ENCODE measurements at regions not wholly inside any gene's neighbourhood (a gene's known extent, or its start where the extent isn't known, plus 50 kb on each side); places are given as distances from the start of the nearest gene placed in this dataset.
"Not testable (repeated sequence)": the region's sequence is repeated elsewhere in the genome, so short reads cannot be mapped to it uniquely, and the experiment has no call there.

DNA sequence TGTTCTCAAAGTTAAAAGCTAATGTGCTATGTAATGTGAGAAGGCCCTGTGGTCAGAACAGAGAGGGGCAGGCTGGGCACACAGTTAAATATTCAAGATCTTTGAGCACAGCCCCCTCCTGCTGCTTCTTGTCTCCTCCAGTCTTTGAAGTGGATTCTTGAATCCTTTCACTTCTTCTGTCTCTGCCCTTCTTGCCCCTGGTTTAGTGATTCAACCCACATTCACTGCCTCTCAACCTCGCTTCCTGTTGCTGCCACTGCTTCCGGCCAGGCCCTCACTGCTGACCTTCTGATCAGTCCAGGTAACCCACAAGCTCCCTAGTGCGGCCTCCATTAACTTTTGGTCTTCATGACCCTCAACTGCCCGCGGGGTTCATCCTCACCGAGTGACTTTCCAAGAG, 417.3 kb upstream of the NOX3 start:
- TF ChIP-seq, protein P1, sequence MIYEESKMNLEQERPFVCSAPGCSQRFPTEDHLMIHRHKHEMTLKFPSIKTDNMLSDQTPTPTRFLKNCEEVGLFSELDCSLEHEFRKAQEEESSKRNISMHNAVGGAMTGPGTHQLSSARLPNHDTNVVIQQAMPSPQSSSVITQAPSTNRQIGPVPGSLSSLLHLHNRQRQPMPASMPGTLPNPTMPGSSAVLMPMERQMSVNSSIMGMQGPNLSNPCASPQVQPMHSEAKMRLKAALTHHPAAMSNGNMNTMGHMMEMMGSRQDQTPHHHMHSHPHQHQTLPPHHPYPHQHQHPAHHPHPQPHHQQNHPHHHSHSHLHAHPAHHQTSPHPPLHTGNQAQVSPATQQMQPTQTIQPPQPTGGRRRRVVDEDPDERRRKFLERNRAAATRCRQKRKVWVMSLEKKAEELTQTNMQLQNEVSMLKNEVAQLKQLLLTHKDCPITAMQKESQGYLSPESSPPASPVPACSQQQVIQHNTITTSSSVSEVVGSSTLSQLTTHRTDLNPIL (CRISPR knock-in tag; IDR thresholded peaks at IDR 0.05; ENCODE audit: low read depth): no peak
- no peak for TF ChIP-seq GLIS3 (CRISPR knock-in tag; IDR thresholded peaks at IDR 0.05)
- TF ChIP-seq, protein P2, sequence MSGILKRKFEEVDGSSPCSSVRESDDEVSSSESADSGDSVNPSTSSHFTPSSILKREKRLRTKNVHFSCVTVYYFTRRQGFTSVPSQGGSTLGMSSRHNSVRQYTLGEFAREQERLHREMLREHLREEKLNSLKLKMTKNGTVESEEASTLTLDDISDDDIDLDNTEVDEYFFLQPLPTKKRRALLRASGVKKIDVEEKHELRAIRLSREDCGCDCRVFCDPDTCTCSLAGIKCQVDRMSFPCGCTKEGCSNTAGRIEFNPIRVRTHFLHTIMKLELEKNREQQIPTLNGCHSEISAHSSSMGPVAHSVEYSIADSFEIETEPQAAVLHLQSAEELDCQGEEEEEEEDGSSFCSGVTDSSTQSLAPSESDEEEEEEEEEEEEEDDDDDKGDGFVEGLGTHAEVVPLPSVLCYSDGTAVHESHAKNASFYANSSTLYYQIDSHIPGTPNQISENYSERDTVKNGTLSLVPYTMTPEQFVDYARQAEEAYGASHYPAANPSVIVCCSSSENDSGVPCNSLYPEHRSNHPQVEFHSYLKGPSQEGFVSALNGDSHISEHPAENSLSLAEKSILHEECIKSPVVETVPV (CRISPR knock-in tag; IDR thresholded peaks at IDR 0.05): no peak
- TF ChIP-seq PPARA (CRISPR knock-in tag; IDR thresholded peaks at IDR 0.05; ENCODE audit: borderline replicate concordance): no peak
- no peak for TF ChIP-seq ESRRG (CRISPR knock-in tag; IDR thresholded peaks at IDR 0.05)
- TF ChIP-seq TCF4 (CRISPR knock-in tag; IDR thresholded peaks at IDR 0.05; ENCODE audit: borderline replicate concordance): no peak
- no peak for ATAC-seq

DNA sequence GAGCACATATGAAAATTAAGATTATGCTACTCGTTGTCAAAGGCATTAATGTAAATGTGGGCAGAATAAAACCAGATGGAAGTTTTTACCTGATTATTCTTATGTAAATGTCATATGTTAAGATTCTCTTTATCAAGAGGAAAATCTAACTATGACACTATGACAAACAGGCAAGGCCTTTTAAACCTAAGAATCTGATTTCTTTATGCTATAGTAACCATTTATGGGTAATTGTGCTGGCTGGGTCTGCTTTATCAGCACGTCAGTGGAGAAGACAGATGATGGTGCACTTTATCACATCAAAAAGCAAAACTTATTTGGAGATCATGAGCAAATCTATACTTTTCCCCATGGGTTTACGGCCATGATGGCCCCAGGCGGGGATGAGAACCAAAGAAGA, 412.0 kb upstream of the NOX3 start:
- TF ChIP-seq BACH2 (CRISPR knock-in tag; IDR thresholded peaks at IDR 0.05; ENCODE audit: borderline replicate concordance) (no peak), PPARA (CRISPR knock-in tag; IDR thresholded peaks at IDR 0.05; ENCODE audit: borderline replicate concordance) (no peak), ARNTL (CRISPR knock-in tag; IDR thresholded peaks at IDR 0.05; ENCODE audit: borderline replicate concordance, low read depth) (no peak)
- no peak for ATAC-seq

DNA sequence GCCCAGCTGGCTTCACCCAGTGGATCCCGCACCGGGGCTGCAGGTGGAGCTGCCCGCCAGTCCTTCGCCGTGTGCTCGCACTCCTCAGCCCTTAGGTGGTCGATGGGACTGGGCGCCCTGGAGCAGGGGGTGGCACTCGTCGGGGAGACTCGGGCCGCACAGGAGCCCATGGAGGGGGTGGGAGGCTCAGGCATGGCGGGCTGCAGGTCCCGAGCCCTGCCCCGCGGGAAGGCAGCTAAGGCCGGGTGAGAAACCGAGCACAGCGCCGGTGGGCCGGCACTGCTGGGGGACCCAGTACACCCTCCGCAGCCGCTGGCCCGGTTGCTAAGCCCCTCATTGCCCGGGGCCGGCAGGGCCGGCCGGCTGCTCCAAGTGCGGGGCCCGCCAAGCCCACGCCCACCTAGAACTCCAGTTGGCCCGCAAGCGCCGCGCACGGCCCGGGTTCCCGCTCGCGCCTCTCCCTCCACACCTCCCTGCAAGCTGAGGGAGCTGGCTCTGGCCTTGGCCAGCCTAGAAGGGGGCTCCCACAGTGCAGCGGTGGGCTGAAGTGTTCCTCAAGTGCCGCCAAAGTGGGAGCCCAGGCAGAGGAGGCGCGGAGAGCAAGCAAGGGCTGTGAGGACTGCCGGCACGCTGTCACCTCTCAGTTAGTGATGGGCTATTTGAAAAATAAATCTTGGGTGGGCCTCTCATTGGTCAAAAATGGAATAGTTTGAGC, 411.2 kb upstream of the NOX3 start:
- ATAC-seq: not testable (repeated sequence)

DNA sequence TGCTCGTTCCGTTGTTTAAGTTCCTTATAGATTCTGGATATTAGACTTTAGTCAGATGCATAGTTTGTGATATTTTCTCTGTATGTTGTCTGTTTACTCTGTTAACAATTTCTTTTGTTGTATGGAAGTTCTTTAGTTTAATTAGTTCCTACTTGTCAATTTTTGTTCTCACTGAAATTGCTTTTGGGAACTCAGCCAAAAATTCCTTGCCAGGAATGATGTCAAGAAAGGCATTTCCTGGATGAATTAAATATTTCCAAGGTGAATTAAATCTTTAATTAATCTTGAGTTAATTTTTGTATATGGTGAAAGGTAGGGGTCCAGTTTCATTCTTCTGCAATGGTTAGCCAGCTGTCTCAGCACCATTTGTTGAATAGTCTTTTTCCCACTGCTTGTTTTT, 406.2 kb upstream of the NOX3 start:
- no peak for ATAC-seq

DNA sequence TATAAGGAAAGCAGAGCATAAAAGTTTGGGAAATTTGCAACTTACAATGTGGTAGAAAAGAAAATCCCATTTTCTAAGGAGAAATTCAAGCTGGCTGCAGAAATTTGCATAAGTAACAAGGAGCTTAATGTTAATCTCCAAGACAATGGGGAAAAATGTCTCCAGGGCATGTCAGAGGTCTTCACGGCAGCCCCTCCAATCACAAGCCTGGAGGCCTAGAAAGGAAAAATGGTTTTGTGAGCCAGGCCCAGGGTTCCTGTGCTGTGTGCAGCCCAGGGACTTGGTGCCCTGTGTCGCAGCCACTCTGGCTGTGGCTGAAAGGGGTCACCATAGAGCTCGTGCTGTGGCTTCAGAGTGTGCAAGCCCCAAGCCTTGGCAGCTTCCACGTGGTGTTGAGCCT, 403.3 kb upstream of the NOX3 start:
- ATAC-seq: not testable (repeated sequence)

More for the DNA sequence above, 406.2 kb upstream of the NOX3 start:
- TF ChIP-seq RARB (CRISPR knock-in tag; IDR thresholded peaks at IDR 0.05): no peak
- TF ChIP-seq ZNF70 (CRISPR knock-in tag; IDR thresholded peaks at IDR 0.05): no peak
- TF ChIP-seq, protein P3, sequence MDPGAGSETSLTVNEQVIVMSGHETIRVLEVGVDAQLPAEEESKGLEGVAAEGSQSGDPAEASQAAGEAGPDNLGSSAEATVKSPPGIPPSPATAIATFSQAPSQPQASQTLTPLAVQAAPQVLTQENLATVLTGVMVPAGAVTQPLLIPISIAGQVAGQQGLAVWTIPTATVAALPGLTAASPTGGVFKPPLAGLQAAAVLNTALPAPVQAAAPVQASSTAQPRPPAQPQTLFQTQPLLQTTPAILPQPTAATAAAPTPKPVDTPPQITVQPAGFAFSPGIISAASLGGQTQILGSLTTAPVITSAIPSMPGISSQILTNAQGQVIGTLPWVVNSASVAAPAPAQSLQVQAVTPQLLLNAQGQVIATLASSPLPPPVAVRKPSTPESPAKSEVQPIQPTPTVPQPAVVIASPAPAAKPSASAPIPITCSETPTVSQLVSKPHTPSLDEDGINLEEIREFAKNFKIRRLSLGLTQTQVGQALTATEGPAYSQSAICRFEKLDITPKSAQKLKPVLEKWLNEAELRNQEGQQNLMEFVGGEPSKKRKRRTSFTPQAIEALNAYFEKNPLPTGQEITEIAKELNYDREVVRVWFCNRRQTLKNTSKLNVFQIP (CRISPR knock-in tag; IDR thresholded peaks at IDR 0.05; ENCODE audit: borderline replicate concordance, low read depth): no peak
- TF ChIP-seq, protein P4, sequence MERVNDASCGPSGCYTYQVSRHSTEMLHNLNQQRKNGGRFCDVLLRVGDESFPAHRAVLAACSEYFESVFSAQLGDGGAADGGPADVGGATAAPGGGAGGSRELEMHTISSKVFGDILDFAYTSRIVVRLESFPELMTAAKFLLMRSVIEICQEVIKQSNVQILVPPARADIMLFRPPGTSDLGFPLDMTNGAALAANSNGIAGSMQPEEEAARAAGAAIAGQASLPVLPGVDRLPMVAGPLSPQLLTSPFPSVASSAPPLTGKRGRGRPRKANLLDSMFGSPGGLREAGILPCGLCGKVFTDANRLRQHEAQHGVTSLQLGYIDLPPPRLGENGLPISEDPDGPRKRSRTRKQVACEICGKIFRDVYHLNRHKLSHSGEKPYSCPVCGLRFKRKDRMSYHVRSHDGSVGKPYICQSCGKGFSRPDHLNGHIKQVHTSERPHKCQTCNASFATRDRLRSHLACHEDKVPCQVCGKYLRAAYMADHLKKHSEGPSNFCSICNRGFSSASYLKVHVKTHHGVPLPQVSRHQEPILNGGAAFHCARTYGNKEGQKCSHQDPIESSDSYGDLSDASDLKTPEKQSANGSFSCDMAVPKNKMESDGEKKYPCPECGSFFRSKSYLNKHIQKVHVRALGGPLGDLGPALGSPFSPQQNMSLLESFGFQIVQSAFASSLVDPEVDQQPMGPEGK (CRISPR knock-in tag; IDR thresholded peaks at IDR 0.05; ENCODE audit: borderline replicate concordance): no peak
- no peak for TF ChIP-seq ARNTL (CRISPR knock-in tag; IDR thresholded peaks at IDR 0.05; ENCODE audit: borderline replicate concordance, low read depth)
- TF ChIP-seq GLIS3 (CRISPR knock-in tag; IDR thresholded peaks at IDR 0.05): no peak
- no peak for TF ChIP-seq ESRRG (CRISPR knock-in tag; IDR thresholded peaks at IDR 0.05)
- no peak for TF ChIP-seq ISL1 (CRISPR knock-in tag; IDR thresholded peaks at IDR 0.05)
- no peak for TF ChIP-seq SNAI2 (CRISPR knock-in tag; IDR thresholded peaks at IDR 0.05)
- TF ChIP-seq, protein P5, sequence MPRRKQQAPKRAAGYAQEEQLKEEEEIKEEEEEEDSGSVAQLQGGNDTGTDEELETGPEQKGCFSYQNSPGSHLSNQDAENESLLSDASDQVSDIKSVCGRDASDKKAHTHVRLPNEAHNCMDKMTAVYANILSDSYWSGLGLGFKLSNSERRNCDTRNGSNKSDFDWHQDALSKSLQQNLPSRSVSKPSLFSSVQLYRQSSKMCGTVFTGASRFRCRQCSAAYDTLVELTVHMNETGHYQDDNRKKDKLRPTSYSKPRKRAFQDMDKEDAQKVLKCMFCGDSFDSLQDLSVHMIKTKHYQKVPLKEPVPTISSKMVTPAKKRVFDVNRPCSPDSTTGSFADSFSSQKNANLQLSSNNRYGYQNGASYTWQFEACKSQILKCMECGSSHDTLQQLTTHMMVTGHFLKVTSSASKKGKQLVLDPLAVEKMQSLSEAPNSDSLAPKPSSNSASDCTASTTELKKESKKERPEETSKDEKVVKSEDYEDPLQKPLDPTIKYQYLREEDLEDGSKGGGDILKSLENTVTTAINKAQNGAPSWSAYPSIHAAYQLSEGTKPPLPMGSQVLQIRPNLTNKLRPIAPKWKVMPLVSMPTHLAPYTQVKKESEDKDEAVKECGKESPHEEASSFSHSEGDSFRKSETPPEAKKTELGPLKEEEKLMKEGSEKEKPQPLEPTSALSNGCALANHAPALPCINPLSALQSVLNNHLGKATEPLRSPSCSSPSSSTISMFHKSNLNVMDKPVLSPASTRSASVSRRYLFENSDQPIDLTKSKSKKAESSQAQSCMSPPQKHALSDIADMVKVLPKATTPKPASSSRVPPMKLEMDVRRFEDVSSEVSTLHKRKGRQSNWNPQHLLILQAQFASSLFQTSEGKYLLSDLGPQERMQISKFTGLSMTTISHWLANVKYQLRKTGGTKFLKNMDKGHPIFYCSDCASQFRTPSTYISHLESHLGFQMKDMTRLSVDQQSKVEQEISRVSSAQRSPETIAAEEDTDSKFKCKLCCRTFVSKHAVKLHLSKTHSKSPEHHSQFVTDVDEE (CRISPR knock-in tag; IDR thresholded peaks at IDR 0.05): no peak
- no peak for TF ChIP-seq TOX (CRISPR knock-in tag; IDR thresholded peaks at IDR 0.05; ENCODE audit: borderline replicate concordance)
- no peak for TF ChIP-seq OSR1 (CRISPR knock-in tag; IDR thresholded peaks at IDR 0.05)
- TF ChIP-seq BACH2 (CRISPR knock-in tag; IDR thresholded peaks at IDR 0.05; ENCODE audit: borderline replicate concordance): no peak
- TF ChIP-seq, protein P2 (CRISPR knock-in tag; IDR thresholded peaks at IDR 0.05): no peak
- no peak for TF ChIP-seq ZC3H10 (CRISPR knock-in tag; IDR thresholded peaks at IDR 0.05)
- no peak for TF ChIP-seq PPARA (CRISPR knock-in tag; IDR thresholded peaks at IDR 0.05; ENCODE audit: borderline replicate concordance)
- no peak for TF ChIP-seq ZNF8 (CRISPR knock-in tag; IDR thresholded peaks at IDR 0.05)
- no peak for TF ChIP-seq CSDC2 (CRISPR knock-in tag; IDR thresholded peaks at IDR 0.05)
- TF ChIP-seq ZNF565 (CRISPR knock-in tag; conservative IDR thresholded peaks at IDR 0.05; ENCODE audit: low read depth): no peak
- TF ChIP-seq, protein P1 (CRISPR knock-in tag; IDR thresholded peaks at IDR 0.05; ENCODE audit: low read depth): no peak
